GM18502 (cell line): ENCODE measurements at regions not wholly inside any gene's neighbourhood (a gene's known extent, or its start where the extent isn't known, plus 50 kb on each side); places are given as distances from the start of the nearest gene placed in this dataset.
A peak's percentile ranks its signal among the peaks of the same experiment; 100 is the strongest.

Experiments used
- ATAC-seq: cut with Tn5 transposase; IDR thresholded peaks from one replicate; pipeline ENCODE4 v1.9.1; 2021; ENCODE audit warnings: mild to moderate bottlenecking; ENCODE audit not compliant: unreplicated experiment, poor library complexity

- ATAC-seq, result no peak
Observed at GRCh38 chr2:198731842-198732399, 725.8 kb downstream of the SATB2 start.

GRCh38 chr2:198720266-198720665, 737.5 kb downstream of the SATB2 start:
- ATAC-seq, result no peak

- ATAC-seq, result no peak
Observed at GRCh38 chr2:198717451-198717850, 740.3 kb downstream of the SATB2 start.

- no peak for ATAC-seq
Observed at GRCh38 chr2:198715302-198715835, 742.4 kb downstream of the SATB2 start.

- ATAC-seq, result no peak
Observed at GRCh38 chr2:198712485-198712884, 745.3 kb downstream of the SATB2 start.

- ATAC-seq, result no peak
Observed at GRCh38 chr2:198711484-198711883, 746.3 kb downstream of the SATB2 start.

GRCh38 chr2:198710562-198710961, 747.2 kb downstream of the SATB2 start:
- no peak for ATAC-seq

GRCh38 chr2:198706476-198707082, 751.2 kb downstream of the SATB2 start:
- ATAC-seq, result no peak

- ATAC-seq, result no peak
Observed at GRCh38 chr2:198703281-198703680, 754.5 kb downstream of the SATB2 start.

GRCh38 chr2:198702796-198703195, 754.9 kb downstream of the SATB2 start:
- ATAC-seq, result peak; percentile 49

GRCh38 chr2:198701481-198701880, 756.3 kb downstream of the SATB2 start:
- no peak for ATAC-seq

GRCh38 chr2:198700319-198700718, 757.4 kb downstream of the SATB2 start:
- no peak for ATAC-seq

GRCh38 chr2:198698230-198698629, 759.5 kb downstream of the SATB2 start:
- no peak for ATAC-seq

GRCh38 chr2:198697794-198698193, 759.9 kb downstream of the SATB2 start:
- no peak for ATAC-seq

- ATAC-seq, result no peak
Observed at GRCh38 chr2:198697218-198697617, 760.5 kb downstream of the SATB2 start.

GRCh38 chr2:198695879-198696278, 761.9 kb downstream of the SATB2 start:
- ATAC-seq, result no peak

GRCh38 chr2:198692907-198693510, 764.7 kb downstream of the SATB2 start:
- ATAC-seq, result no peak

GRCh38 chr2:198691236-198691635, 766.5 kb downstream of the SATB2 start:
- ATAC-seq, result no peak

- no peak for ATAC-seq
Observed at GRCh38 chr2:198664321-198664720, 793.4 kb downstream of the SATB2 start.

GRCh38 chr2:198662905-198663304, 794.8 kb downstream of the SATB2 start:
- ATAC-seq, result no peak

GRCh38 chr2:198660501-198660900, 797.2 kb downstream of the SATB2 start:
- ATAC-seq, result no peak
